ENCODE measurements at regions not wholly inside any gene's neighbourhood (a gene's known extent, or its start where the extent isn't known, plus 50 kb on each side); places are given as distances from the start of the nearest gene placed in this dataset.

DNA sequence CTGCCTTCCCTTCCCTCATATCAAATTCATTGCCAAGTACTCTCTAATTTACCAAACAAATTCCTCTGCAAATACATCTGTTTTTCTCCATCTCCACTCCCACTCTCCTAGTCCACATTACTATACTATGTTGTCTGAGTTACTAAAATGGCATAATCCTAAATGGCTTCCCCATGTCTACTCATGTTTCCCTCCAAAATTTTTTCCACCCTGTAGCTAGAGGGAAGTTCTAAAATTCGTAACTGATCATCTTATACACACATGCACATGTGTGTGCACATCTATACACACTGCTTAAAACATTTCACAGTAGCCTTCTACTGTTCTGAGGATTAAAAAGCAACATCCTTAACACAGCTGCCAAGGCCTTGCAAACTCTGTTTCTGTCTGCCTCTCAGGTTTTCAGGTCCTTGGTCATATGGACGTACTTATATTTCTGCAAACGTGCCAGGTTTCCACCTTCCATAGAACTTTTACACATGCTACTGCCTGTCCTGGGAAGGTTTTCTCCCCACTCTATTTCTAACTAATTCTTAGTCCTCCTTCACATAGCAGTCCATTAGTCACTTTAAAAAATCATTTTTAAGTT lies 140.6 kb downstream of the LURAP1L start:
- no peak overlapping the region for H3K4me3 ChIP-seq (ENCODE audit: low read length)
- no peaks in the 10 kb centered on the region for H3K36me3 ChIP-seq (ENCODE audit: insufficient read depth, low read length)
- H2AFZ ChIP-seq (ENCODE audit: low read depth, low read length), result no peak overlapping the region
- no peaks in the 10 kb centered on the region for H3K79me2 ChIP-seq (replicated peaks; ENCODE audit: insufficient read depth, low read length)
- H3K9ac ChIP-seq (ENCODE audit: low read length), result no peak overlapping the region
- H3K27me3 ChIP-seq (ENCODE audit: insufficient read depth, low read depth, low read length), result no peaks in the 10 kb centered on the region
- no peaks in the 10 kb centered on the region for H3K9me2 ChIP-seq (ENCODE audit: insufficient read depth, low read length)
- no peak overlapping the region for H3K27ac ChIP-seq (ENCODE audit: low read length)
- TF ChIP-seq MXI1 (conservative IDR thresholded peaks at IDR 0.05; ENCODE audit: poor library complexity, severe bottlenecking) (no peak), TAF1 (IDR thresholded peaks at IDR 0.05; ENCODE audit: low read depth) (no peak), RAD21 (conservative IDR thresholded peaks at IDR 0.05) (no peak), POLR2AphosphoS5 (IDR thresholded peaks at IDR 0.05) (no peak), SMC3 (conservative IDR thresholded peaks at IDR 0.05; ENCODE audit: poor library complexity) (no peak), EP300 (conservative IDR thresholded peaks at IDR 0.05; ENCODE audit: poor library complexity, severe bottlenecking) (no peak), EZH2 (IDR thresholded peaks at IDR 0.05; ENCODE audit: borderline replicate concordance, insufficient read depth, low read length, poor library complexity, severe bottlenecking) (no peak)
- TF ChIP-seq, protein P1, sequence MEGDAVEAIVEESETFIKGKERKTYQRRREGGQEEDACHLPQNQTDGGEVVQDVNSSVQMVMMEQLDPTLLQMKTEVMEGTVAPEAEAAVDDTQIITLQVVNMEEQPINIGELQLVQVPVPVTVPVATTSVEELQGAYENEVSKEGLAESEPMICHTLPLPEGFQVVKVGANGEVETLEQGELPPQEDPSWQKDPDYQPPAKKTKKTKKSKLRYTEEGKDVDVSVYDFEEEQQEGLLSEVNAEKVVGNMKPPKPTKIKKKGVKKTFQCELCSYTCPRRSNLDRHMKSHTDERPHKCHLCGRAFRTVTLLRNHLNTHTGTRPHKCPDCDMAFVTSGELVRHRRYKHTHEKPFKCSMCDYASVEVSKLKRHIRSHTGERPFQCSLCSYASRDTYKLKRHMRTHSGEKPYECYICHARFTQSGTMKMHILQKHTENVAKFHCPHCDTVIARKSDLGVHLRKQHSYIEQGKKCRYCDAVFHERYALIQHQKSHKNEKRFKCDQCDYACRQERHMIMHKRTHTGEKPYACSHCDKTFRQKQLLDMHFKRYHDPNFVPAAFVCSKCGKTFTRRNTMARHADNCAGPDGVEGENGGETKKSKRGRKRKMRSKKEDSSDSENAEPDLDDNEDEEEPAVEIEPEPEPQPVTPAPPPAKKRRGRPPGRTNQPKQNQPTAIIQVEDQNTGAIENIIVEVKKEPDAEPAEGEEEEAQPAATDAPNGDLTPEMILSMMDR (IDR thresholded peaks at IDR 0.05; ENCODE audit: poor library complexity, severe bottlenecking), result no peak
- TF ChIP-seq, protein P2, sequence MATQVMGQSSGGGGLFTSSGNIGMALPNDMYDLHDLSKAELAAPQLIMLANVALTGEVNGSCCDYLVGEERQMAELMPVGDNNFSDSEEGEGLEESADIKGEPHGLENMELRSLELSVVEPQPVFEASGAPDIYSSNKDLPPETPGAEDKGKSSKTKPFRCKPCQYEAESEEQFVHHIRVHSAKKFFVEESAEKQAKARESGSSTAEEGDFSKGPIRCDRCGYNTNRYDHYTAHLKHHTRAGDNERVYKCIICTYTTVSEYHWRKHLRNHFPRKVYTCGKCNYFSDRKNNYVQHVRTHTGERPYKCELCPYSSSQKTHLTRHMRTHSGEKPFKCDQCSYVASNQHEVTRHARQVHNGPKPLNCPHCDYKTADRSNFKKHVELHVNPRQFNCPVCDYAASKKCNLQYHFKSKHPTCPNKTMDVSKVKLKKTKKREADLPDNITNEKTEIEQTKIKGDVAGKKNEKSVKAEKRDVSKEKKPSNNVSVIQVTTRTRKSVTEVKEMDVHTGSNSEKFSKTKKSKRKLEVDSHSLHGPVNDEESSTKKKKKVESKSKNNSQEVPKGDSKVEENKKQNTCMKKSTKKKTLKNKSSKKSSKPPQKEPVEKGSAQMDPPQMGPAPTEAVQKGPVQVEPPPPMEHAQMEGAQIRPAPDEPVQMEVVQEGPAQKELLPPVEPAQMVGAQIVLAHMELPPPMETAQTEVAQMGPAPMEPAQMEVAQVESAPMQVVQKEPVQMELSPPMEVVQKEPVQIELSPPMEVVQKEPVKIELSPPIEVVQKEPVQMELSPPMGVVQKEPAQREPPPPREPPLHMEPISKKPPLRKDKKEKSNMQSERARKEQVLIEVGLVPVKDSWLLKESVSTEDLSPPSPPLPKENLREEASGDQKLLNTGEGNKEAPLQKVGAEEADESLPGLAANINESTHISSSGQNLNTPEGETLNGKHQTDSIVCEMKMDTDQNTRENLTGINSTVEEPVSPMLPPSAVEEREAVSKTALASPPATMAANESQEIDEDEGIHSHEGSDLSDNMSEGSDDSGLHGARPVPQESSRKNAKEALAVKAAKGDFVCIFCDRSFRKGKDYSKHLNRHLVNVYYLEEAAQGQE (IDR thresholded peaks at IDR 0.05; ENCODE audit: borderline replicate concordance), result no peak
- H3F3A ChIP-seq (ENCODE audit: insufficient read depth, low read length, poor library complexity, severe bottlenecking), result no peaks in the 10 kb centered on the region
- no peak overlapping the region for H3K4me2 ChIP-seq (ENCODE audit: low read length)
- H4K20me1 ChIP-seq (ENCODE audit: insufficient read depth), result no peaks in the 10 kb centered on the region
- no peaks in the 10 kb centered on the region for H3K9me3 ChIP-seq (ENCODE audit: low read length)

DNA sequence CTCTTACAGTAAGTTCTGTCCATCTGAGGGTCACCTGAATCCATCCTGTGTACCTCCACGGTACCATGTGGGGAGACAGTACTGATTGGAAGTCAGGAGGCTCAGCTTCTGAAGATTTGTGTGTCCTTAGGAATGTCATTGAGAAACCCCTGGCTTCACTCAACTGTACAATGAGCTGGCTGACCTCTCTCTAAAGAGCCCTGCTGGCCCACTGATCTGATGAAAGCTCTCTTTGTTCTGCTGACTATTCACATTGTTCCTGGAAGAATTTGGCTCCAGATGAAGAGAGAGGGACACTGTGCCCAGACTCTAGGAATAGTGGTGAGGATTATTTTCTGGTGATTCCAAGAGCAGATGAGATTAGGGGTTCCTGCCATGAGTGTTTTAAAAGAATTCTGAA lies 141.2 kb downstream of the LURAP1L start:
- no peaks in the 10 kb centered on the region for H3K79me2 ChIP-seq (replicated peaks; ENCODE audit: insufficient read depth, low read length)
- TF ChIP-seq RAD21 (conservative IDR thresholded peaks at IDR 0.05) (no peak), MXI1 (conservative IDR thresholded peaks at IDR 0.05; ENCODE audit: poor library complexity, severe bottlenecking) (no peak), EP300 (conservative IDR thresholded peaks at IDR 0.05; ENCODE audit: poor library complexity, severe bottlenecking) (no peak), POLR2AphosphoS5 (IDR thresholded peaks at IDR 0.05) (no peak), SMC3 (conservative IDR thresholded peaks at IDR 0.05; ENCODE audit: poor library complexity) (no peak), EZH2 (IDR thresholded peaks at IDR 0.05; ENCODE audit: borderline replicate concordance, insufficient read depth, low read length, poor library complexity, severe bottlenecking) (no peak), TAF1 (IDR thresholded peaks at IDR 0.05; ENCODE audit: low read depth) (no peak)
- TF ChIP-seq, protein P2 (IDR thresholded peaks at IDR 0.05; ENCODE audit: borderline replicate concordance), result no peak
- TF ChIP-seq, protein P1 (IDR thresholded peaks at IDR 0.05; ENCODE audit: poor library complexity, severe bottlenecking), result no peak
- no peaks in the 10 kb centered on the region for H3F3A ChIP-seq (ENCODE audit: insufficient read depth, low read length, poor library complexity, severe bottlenecking)
- H3K27ac ChIP-seq (ENCODE audit: low read length), result no peak overlapping the region
- no peaks in the 10 kb centered on the region for H3K9me2 ChIP-seq (ENCODE audit: insufficient read depth, low read length)
- no peak overlapping the region for H3K4me2 ChIP-seq (ENCODE audit: low read length)
- no peaks in the 10 kb centered on the region for H4K20me1 ChIP-seq (ENCODE audit: insufficient read depth)
- no peaks in the 10 kb centered on the region for H3K9me3 ChIP-seq (ENCODE audit: low read length)
- no peaks in the 10 kb centered on the region for H3K27me3 ChIP-seq (ENCODE audit: insufficient read depth, low read depth, low read length)
- H3K4me3 ChIP-seq (ENCODE audit: low read length), result no peak overlapping the region
- H2AFZ ChIP-seq (ENCODE audit: low read depth, low read length), result no peak overlapping the region
- H3K36me3 ChIP-seq (ENCODE audit: insufficient read depth, low read length), result no peaks in the 10 kb centered on the region
- H3K9ac ChIP-seq (ENCODE audit: low read length), result no peak overlapping the region

All from neural cell (in vitro differentiated cells).